ENCODE measurements at regions not wholly inside any gene's neighbourhood (a gene's known extent, or its start where the extent isn't known, plus 50 kb on each side); places are given as distances from the start of the nearest gene placed in this dataset.

- ChIA-PET POLR2A (no interaction called here), CTCF (no interaction called here)
These were observed 936.4 kb upstream of the CHAC2 start for GRCh38 chr2:52831216-52831615.

- ChIA-PET POLR2A (no interaction called here), CTCF (no interaction called here)
These were observed 939.5 kb upstream of the CHAC2 start for GRCh38 chr2:52828112-52828511.

GRCh38 chr2:52821631-52822030 is 946.0 kb upstream of the CHAC2 start:
- POLR2A ChIA-PET: no interaction called here
- CTCF ChIA-PET: no interaction called here

GRCh38 chr2:52818958-52819357 is 948.6 kb upstream of the CHAC2 start:
- CTCF ChIA-PET: no interaction called here
- POLR2A ChIA-PET: no interaction called here

- ChIA-PET CTCF (no interaction called here), POLR2A (no interaction called here)
These were observed 957.1 kb upstream of the CHAC2 start for GRCh38 chr2:52810460-52810859.

GRCh38 chr2:52805901-52806410 is 961.6 kb upstream of the CHAC2 start:
- ChIA-PET POLR2A (no interaction called here), CTCF (no interaction called here)

- CTCF ChIA-PET: no interaction called here
- POLR2A ChIA-PET: no interaction called here
These were observed 973.0 kb upstream of the CHAC2 start for GRCh38 chr2:52794581-52794980.

- CTCF ChIA-PET: no interaction called here
- POLR2A ChIA-PET: no interaction called here
These were observed 988.2 kb upstream of the CHAC2 start for GRCh38 chr2:52779446-52779845.

- ChIA-PET CTCF (no interaction called here), POLR2A (no interaction called here)
These were observed 991.0 kb upstream of the CHAC2 start for GRCh38 chr2:52776571-52776970.

GRCh38 chr2:52775674-52776073 is 991.9 kb upstream of the CHAC2 start:
- POLR2A ChIA-PET: no interaction called here

GRCh38 chr2:52765735-52766134 is 1001.9 kb upstream of the CHAC2 start:
- CTCF ChIA-PET: no interaction called here
- POLR2A ChIA-PET: no interaction called here

More at GRCh38 chr2:52775674-52776073, 991.9 kb upstream of the CHAC2 start:
- CTCF ChIA-PET: no interaction called here

- CTCF ChIA-PET: no interaction called here
- POLR2A ChIA-PET: no interaction called here
These were observed 1017.8 kb upstream of the CHAC2 start for GRCh38 chr2:52749764-52750163.

GRCh38 chr2:52745144-52745543 is 1022.5 kb upstream of the CHAC2 start:
- CTCF ChIA-PET: no interaction called here
- POLR2A ChIA-PET: no interaction called here

GRCh38 chr2:52732849-52733395 is 1034.7 kb upstream of the CHAC2 start:
- POLR2A ChIA-PET: no interaction called here
- CTCF ChIA-PET: no interaction called here

GRCh38 chr2:52724585-52724984 is 1043.0 kb upstream of the CHAC2 start:
- ChIA-PET CTCF (no interaction called here), POLR2A (no interaction called here)

GRCh38 chr2:52717836-52718235 is 1049.8 kb upstream of the CHAC2 start:
- ChIA-PET POLR2A (no interaction called here), CTCF (no interaction called here)

- ChIA-PET POLR2A (no interaction called here), CTCF (no interaction called here)
These were observed 1056.6 kb upstream of the CHAC2 start for GRCh38 chr2:52710810-52711618.

- ChIA-PET POLR2A (no interaction called here), CTCF (no interaction called here)
These were observed 1063.4 kb upstream of the CHAC2 start for GRCh38 chr2:52704251-52704650.

GRCh38 chr2:52703004-52703403 is 1064.6 kb upstream of the CHAC2 start:
- ChIA-PET POLR2A (interaction anchor here (0.5 kb wide), 1 partner anchor 967 kb away, joined by 5 read pairs; no protein-coding TSS in a partner anchor), CTCF (no interaction called here)

GRCh38 chr2:52698408-52698807 is 1069.2 kb upstream of the CHAC2 start:
- POLR2A ChIA-PET: no interaction called here
- CTCF ChIA-PET: no interaction called here

GRCh38 chr2:52697690-52698089 is 1069.9 kb upstream of the CHAC2 start:
- POLR2A ChIA-PET: no interaction called here
- CTCF ChIA-PET: no interaction called here

- POLR2A ChIA-PET: no interaction called here
These were observed 1071.9 kb upstream of the CHAC2 start for GRCh38 chr2:52695731-52696130.

More at GRCh38 chr2:52695731-52696130, 1071.9 kb upstream of the CHAC2 start:
- CTCF ChIA-PET: no interaction called here

Data from activated CD8-positive, alpha-beta memory T cell treated with anti-CD3 and anti-CD28 coated beads for 36 hours (primary cell).